ENCODE measurements at regions not wholly inside any gene's neighbourhood (a gene's known extent, or its start where the extent isn't known, plus 50 kb on each side); places are given as distances from the start of the nearest gene placed in this dataset.

DNA sequence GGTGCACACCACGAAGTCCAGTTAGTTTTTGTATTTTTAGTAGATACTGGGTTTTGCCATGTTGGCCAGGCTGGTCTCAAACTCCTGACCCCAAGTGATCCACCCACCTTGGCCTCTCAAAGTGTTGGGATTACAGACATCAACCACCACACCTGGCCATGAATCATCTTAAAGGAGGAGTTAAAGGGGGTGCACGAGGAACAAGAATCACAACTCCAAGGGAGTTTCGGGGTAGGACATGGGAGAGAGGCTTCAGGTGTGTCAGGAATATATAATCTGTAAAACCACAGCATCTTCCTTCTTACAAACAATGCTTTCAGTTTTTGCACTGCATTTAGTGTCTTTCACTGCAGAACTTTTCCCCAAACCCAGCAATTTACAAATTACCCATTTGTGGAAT is 137.4 kb upstream of the SGK1 start:
- ATAC-seq (no peak), DNase-seq (no peak)
- H3K9me3 ChIP-seq = no peaks in the 10 kb centered on the region
- no peak for TF ChIP-seq POLR2A (IDR thresholded peaks at IDR 0.05)
- TF ChIP-seq, protein P1, sequence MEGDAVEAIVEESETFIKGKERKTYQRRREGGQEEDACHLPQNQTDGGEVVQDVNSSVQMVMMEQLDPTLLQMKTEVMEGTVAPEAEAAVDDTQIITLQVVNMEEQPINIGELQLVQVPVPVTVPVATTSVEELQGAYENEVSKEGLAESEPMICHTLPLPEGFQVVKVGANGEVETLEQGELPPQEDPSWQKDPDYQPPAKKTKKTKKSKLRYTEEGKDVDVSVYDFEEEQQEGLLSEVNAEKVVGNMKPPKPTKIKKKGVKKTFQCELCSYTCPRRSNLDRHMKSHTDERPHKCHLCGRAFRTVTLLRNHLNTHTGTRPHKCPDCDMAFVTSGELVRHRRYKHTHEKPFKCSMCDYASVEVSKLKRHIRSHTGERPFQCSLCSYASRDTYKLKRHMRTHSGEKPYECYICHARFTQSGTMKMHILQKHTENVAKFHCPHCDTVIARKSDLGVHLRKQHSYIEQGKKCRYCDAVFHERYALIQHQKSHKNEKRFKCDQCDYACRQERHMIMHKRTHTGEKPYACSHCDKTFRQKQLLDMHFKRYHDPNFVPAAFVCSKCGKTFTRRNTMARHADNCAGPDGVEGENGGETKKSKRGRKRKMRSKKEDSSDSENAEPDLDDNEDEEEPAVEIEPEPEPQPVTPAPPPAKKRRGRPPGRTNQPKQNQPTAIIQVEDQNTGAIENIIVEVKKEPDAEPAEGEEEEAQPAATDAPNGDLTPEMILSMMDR (IDR thresholded peaks at IDR 0.05) = no peak
- no peaks in the 10 kb centered on the region for H3K27me3 ChIP-seq
- intact Hi-C loops (cut with DNase I) = no loop called here
- no peaks in the 10 kb centered on the region for H3K36me3 ChIP-seq
- H3K4me3 ChIP-seq = no peak overlapping the region
- H3K27ac ChIP-seq = no peak overlapping the region
- 88 to 95% (median 92%) methylated on average over 3 of the region's 3 CpGs for WGBS, 4 donors
- peaks cover 0 to 14% (median 0%) of the 10 kb centered on the region in 12 donors for H3K4me1 ChIP-seq

DNA sequence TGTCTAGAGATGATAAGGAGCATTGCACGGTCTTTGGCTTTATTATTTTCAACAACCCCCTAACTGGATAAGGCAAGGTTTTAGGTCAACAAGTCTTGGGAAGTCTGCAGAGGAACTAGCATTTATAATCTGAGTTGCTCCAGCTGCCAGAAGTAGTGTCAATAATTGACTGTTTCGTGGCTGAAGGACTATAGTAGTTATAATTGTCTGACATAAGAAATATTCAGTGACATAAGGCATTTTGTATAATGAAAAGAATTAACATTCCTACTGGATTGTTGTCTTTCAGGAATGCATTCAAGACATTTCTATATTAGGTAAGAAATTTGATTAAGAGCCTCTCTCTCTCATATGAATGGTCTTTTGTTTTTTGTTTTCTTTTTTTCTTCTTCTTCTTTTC is 136.9 kb upstream of the SGK1 start:
- H3K27me3 ChIP-seq = no peaks in the 10 kb centered on the region
- peaks cover 0 to 14% (median 0%) of the 10 kb centered on the region in 12 donors for H3K4me1 ChIP-seq
- TF ChIP-seq, protein P1 (IDR thresholded peaks at IDR 0.05) = no peak
- TF ChIP-seq POLR2A (IDR thresholded peaks at IDR 0.05) = no peak
- H3K27ac ChIP-seq = no peak overlapping the region
- no peak overlapping the region for H3K4me3 ChIP-seq
- H3K9me3 ChIP-seq = no peaks in the 10 kb centered on the region
- DNase-seq = no peak
- intact Hi-C loops (cut with DNase I) = no loop called here
- no peak for ATAC-seq
- WGBS, 4 donors = 66 to 80% (median 72%) methylated on average over 2 of the region's 2 CpGs
- no peaks in the 10 kb centered on the region for H3K36me3 ChIP-seq

DNA sequence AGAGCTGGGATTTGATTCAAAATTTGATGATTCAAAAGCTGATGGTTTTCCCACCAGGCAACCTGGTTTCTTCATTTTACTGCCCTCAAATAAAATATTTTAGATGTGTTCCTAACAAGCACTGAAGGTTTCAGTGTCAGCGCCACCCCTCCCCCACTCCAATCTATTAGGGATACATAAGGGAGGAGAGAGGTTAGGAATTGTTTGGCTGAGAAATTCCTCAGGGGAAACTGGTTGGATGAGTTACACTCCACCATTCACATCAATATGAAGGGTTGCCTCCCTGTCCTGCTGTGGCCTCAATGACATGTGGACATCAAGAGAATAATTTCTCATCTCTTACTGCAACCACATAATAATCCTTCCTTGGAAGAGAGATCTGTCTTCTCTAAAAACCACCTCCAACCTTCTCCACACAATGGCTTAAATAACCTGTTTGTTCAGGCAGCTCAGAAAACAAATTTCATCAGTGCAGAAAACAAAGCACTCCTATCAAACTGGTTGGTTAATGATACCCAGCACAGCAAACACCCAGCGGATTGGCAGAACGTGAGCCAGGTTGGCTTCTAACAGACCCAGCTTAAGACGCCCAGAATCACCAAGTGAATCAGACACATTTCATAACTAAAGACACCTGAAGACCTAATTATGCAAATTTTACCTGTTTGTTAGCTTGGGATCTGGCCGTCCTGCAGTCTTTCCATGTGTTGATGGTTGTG is 136.0 kb upstream of the SGK1 start:
- intact Hi-C loops (cut with DNase I) = no loop called here
- Histone ChIP-seq H3K4me3 (no peak overlapping the region), H3K36me3 (no peaks in the 10 kb centered on the region), H3K9me3 (no peaks in the 10 kb centered on the region), H3K27ac (no peak overlapping the region), H3K4me1 (peaks cover 0 to 7% (median 0%) of the 10 kb centered on the region in 12 donors), H3K27me3 (no peaks in the 10 kb centered on the region)
- ATAC-seq (no peak), DNase-seq (no peak)
- 88 to 94% (median 92%) methylated on average over 5 of the region's 5 CpGs for WGBS, 4 donors
- TF ChIP-seq, protein P1 (IDR thresholded peaks at IDR 0.05) = no peak
- no peak for TF ChIP-seq POLR2A (IDR thresholded peaks at IDR 0.05)

DNA sequence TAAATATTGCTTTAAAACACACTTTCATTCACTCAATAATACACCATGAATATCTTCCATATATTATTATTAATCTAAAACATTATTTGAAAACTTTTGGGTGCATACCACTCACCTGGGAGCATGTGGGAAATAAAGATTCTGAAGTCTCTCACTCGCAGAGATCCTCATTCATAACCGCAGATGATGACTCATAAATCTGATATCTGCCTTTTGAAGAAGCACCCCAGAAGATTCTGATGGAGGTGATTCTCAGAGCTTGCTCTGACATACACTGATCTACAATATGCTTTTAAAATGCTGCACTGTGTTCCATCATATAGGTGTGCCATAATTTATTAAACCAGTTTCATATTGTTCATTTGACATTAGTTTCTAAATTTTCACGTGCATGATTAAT is 135.0 kb upstream of the SGK1 start:
- no peaks in the 10 kb centered on the region for H3K36me3 ChIP-seq
- no peak for TF ChIP-seq POLR2A (IDR thresholded peaks at IDR 0.05)
- TF ChIP-seq, protein P1 (IDR thresholded peaks at IDR 0.05) = no peak
- WGBS, 4 donors = 64 to 87% (median 74%) methylated on average over 3 of the region's 3 CpGs
- no peak for DNase-seq
- H3K27ac ChIP-seq = no peak overlapping the region
- no peaks in the 10 kb centered on the region for H3K27me3 ChIP-seq
- H3K4me1 ChIP-seq = peaks cover 0 to 3% (median 0%) of the 10 kb centered on the region in 12 donors
- H3K9me3 ChIP-seq = no peaks in the 10 kb centered on the region
- no peak for ATAC-seq
- intact Hi-C loops (cut with DNase I) = no loop called here
- no peak overlapping the region for H3K4me3 ChIP-seq

All from heart left ventricle (tissue), 16 donors.